ENCODE measurements at regions not wholly inside any gene's neighbourhood (a gene's known extent, or its start where the extent isn't known, plus 50 kb on each side); places are given as distances from the start of the nearest gene placed in this dataset.

DNA sequence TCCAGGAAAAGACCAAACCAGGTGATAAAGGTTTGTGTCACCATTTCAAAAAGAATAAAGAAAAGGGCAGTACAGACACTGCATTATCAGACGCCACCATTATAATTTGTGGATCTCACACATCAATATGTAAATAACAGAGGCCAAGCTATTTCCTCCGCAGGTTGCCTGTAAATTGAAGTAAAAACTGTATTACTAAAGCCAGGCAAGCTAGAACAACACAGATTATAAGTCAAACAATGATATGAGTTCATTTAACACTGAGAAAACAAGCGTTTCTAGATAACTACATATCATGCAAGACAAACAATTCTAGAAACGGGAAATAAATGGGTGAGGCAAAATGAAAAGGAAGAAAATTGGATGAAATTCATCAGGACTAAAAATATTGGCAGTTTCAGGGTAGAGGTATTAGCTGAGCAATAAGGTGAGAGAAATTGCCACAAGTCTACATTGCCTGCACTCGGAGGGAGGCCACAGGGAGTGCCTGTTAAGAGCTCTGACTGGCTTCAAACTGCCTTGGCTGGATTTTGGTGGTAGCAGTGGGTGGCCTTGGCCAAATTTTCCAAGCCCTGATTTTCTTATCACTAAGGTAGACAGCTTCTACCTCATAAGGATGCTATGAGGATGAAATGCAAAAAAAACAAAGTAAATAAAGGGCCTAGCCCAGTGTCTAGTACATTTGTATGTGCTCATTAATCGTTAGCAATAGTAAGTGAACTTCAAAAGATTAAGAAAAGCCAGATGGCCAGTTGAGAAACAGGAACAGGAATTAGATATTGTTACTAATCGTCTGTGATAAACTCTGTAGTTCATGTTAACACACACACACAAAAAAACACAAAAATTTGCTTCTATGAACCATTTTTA is 240.0 kb upstream of the NFE2L3 start:
- intact Hi-C loops (cut with DNase I): no loop called here
- no peak for ATAC-seq
- WGBS: 64% methylated on average over 7 of the region's 7 CpGs

DNA sequence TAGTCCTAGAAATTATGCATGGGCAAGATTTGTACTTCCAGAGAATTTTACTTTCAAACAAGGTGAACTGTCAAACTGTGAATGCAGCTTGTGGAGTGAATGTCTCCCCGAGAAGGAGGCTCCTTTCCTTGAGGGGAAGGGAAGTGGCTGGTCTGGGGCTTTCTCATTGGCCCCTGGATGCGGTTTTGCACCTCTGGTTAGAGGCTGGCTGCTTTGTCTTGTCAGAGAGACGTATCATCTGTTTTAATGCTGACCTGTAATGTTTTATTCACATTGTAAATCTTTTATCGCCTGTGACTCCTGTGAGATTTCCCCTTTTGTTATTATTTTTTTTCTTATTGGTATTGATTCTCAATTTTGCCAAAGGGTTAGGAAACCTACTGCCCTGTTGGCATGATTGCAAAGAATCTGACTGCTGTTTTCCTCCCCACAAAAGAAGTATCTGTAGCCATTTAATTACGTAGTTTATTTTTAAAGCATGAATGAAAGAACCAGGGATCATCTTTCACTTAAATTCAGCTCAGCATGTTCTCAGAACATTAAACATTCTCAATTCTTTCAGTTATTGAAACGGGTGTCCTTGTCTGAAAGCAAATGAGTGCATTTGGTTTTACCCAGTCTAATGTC is 238.3 kb upstream of the NFE2L3 start:
- 61% methylated on average over 6 of the region's 6 CpGs for WGBS
- H3K4me1 ChIP-seq (ENCODE audit: control insufficient read depth, insufficient read depth, low read length): no peaks in the 10 kb centered on the region
- no peak overlapping the region for H3K27ac ChIP-seq (ENCODE audit: low read length)
- intact Hi-C loops (cut with DNase I): no loop called here
- DNase-seq (no peak), ATAC-seq (no peak)
- H3K9me3 ChIP-seq (ENCODE audit: control insufficient read depth, low read length): no peaks in the 10 kb centered on the region
- H3K27me3 ChIP-seq (ENCODE audit: control insufficient read depth, insufficient read depth): no peaks in the 10 kb centered on the region
- H3K4me3 ChIP-seq (ENCODE audit: low read length): no peak overlapping the region

More for the DNA sequence above, 240.0 kb upstream of the NFE2L3 start:
- Histone ChIP-seq H3K4me3 (ENCODE audit: low read length) (no peak overlapping the region), H3K4me1 (ENCODE audit: control insufficient read depth, insufficient read depth, low read length) (no peaks in the 10 kb centered on the region), H3K9me3 (ENCODE audit: control insufficient read depth, low read length) (no peaks in the 10 kb centered on the region), H3K27me3 (ENCODE audit: control insufficient read depth, insufficient read depth) (no peaks in the 10 kb centered on the region), H3K27ac (ENCODE audit: low read length) (no peak overlapping the region)
- no peak for DNase-seq

DNA sequence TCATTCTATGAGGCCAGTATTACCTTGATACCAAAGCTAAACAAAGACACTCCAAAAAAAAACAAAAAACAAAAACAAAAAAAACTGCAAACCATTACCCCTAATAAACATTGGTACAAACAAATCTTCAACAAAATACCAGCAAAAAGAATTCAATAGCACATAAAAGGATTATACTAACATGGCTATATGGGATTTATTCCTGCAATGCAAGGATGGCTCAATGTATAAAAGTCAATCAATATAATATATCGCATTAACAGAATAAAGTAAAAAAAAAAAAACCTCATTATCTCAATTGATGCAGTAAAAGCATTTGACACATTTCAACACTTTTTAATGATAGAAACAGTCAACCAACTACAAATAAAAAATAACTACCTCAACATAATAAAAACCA is 233.3 kb upstream of the NFE2L3 start:
- H3K4me3 ChIP-seq (ENCODE audit: low read length): no peak overlapping the region
- intact Hi-C loops (cut with DNase I): no loop called here
- H3K27me3 ChIP-seq (ENCODE audit: control insufficient read depth, insufficient read depth): no peaks in the 10 kb centered on the region
- H3K27ac ChIP-seq (ENCODE audit: low read length): no peak overlapping the region
- ATAC-seq (no peak), DNase-seq (no peak)
- 97% methylated on average over 1 of the region's 1 CpG for WGBS
- no peaks in the 10 kb centered on the region for H3K4me1 ChIP-seq (ENCODE audit: control insufficient read depth, insufficient read depth, low read length)
- H3K9me3 ChIP-seq (ENCODE audit: control insufficient read depth, low read length): no peaks in the 10 kb centered on the region

DNA sequence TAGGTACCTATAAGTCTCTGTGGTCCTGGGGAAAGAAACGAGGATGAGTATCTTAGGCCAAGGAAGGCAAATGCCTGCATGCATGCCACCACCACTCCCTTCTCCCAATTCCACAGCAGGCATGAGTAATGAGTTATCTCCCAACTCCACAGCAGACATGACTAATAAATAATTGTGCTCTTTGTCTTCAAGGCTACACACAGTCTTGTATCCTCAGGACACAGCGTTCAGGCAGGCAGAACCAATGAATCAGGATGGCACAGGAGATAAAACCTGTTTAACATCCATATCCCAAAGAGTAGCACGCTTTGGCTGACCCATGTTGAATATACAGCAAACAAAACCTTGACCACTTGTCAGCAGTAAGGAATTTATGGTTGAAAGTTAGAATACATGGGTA is 229.7 kb upstream of the NFE2L3 start:
- Histone ChIP-seq H3K9me3 (ENCODE audit: control insufficient read depth, low read length) (no peaks in the 10 kb centered on the region), H3K27me3 (ENCODE audit: control insufficient read depth, insufficient read depth) (no peaks in the 10 kb centered on the region), H3K4me3 (ENCODE audit: low read length) (no peak overlapping the region), H3K4me1 (ENCODE audit: control insufficient read depth, insufficient read depth, low read length) (no peaks in the 10 kb centered on the region), H3K27ac (ENCODE audit: low read length) (no peak overlapping the region)
- intact Hi-C loops (cut with DNase I): no loop called here
- DNase-seq (no peak), ATAC-seq (no peak)
- 72% methylated on average over 3 of the region's 3 CpGs for WGBS

DNA sequence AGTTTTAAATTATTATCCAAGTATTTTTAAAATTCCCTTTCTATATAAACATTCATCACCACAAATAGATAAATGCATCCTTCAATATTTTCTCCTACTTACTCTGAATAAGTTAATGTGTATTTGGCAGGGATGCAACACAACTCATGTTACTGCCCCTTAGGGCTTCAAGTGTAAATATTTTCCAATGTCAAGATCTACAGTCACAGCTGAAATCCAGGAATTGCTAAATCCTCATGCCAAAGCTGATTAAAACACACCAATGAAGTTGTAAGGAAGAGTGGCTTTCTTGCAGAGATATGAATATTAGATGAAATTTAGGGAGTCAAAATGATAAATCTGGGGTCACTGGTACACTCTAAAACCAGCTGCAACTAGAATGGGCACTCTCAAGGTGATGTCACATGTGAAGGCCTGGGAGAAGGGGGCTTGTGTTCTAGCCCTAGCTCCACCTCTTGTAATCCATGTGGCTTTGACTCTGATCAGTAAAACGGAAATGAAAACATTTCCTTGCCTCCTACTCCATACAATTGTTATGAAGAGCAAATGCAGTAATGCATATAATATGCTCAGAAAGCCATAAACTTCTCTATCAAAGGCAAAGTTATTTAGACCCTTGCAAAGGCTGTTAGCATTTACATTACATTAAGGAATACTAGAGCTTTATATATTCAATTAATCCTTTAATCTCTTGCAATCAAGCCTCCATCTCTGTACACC is 228.1 kb upstream of the NFE2L3 start:
- no peak for DNase-seq
- Histone ChIP-seq H3K9me3 (ENCODE audit: control insufficient read depth, low read length) (no peaks in the 10 kb centered on the region), H3K27ac (ENCODE audit: low read length) (no peak overlapping the region), H3K4me3 (ENCODE audit: low read length) (no peak overlapping the region), H3K27me3 (ENCODE audit: control insufficient read depth, insufficient read depth) (no peaks in the 10 kb centered on the region), H3K4me1 (ENCODE audit: control insufficient read depth, insufficient read depth, low read length) (no peaks in the 10 kb centered on the region)
- intact Hi-C loops (cut with DNase I): no loop called here
- ATAC-seq: no peak
- 37% methylated on average over 1 of the region's 1 CpG for WGBS

DNA sequence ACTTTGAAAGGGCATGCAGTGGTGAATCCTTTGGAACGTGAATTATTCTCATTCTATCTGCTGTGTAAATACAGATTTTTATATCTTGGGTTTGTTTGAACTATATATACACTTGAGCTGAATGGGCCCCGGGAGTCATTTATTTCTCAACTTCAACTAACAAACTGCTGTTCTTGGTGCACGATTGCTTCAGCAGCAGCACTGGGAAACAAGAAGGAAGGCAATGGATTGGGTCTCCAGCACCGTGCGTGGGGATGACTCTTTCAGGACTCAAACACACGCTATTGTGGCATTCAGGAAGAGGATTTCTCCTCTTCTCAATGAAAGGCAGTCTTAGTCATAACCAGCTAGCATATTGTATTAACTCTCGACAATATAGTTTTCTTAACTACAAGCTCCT is 226.0 kb upstream of the NFE2L3 start:
- Histone ChIP-seq H3K4me1 (ENCODE audit: control insufficient read depth, insufficient read depth, low read length) (no peaks in the 10 kb centered on the region), H3K4me3 (ENCODE audit: low read length) (no peak overlapping the region), H3K9me3 (ENCODE audit: control insufficient read depth, low read length) (no peaks in the 10 kb centered on the region), H3K27me3 (ENCODE audit: control insufficient read depth, insufficient read depth) (no peaks in the 10 kb centered on the region), H3K27ac (ENCODE audit: low read length) (no peak overlapping the region)
- WGBS: 53% methylated on average over 7 of the region's 7 CpGs
- DNase-seq: no peak
- ATAC-seq: no peak
- intact Hi-C loops (cut with DNase I): no loop called here

DNA sequence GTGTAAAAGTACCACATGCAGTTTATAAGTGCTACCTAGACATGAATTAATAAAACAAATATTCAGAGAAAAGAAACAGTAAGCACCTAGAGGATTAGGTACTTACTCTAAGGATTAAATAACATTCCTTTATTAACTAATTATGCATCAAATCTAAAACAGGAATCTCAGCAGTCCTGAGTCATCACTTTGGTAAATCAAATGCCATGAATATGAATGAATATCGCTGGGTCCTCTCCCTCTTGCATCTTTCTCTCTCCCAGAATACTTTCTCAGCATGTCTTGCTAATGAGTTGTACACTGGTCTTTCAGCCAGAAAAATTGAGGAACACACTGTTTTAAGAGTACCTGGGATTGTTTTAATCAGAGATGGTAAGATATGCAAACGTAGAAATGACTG is 225.5 kb upstream of the NFE2L3 start:
- H3K4me3 ChIP-seq (ENCODE audit: low read length): no peak overlapping the region
- no peak for DNase-seq
- H3K27me3 ChIP-seq (ENCODE audit: control insufficient read depth, insufficient read depth): no peaks in the 10 kb centered on the region
- 80% methylated on average over 2 of the region's 2 CpGs for WGBS
- no peak for ATAC-seq
- no peaks in the 10 kb centered on the region for H3K9me3 ChIP-seq (ENCODE audit: control insufficient read depth, low read length)
- no peak overlapping the region for H3K27ac ChIP-seq (ENCODE audit: low read length)
- H3K4me1 ChIP-seq (ENCODE audit: control insufficient read depth, insufficient read depth, low read length): no peaks in the 10 kb centered on the region
- intact Hi-C loops (cut with DNase I): no loop called here

DNA sequence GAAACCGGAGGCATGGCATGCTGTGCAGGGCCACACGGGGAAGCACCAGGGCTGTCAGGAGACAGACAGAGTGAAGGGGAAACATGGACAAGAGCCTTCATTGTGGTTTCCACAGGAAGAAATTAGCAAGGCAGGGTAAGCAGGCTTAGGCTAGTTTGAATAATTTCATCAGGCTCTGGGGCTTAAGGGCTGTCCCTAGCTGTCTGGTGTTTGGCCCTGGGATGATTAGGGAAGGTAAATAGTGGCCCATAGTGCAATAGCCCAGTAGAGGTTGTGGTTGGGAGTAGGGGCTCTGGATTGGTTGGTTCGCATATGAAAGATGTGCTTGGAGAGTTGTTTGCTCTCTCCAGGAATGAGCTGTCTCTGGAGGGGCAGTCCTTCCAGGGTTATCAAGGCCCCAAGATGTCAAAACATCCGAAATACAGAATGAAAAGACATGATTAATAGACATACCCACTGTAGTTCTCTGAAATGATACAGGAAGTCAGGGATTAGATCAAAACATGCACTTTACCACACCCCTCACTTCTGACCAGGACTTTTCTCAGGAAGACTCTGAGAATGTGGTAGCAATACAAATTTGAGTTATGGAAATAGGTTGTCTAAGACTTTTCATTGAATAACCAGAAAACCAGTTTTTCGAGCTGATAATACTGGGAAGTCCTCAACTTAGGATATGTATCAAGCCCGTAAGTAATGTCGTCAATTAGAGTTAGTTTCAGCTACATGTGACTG is 224.9 kb upstream of the NFE2L3 start:
- DNase-seq (no peak), ATAC-seq (no peak)
- 72% methylated on average over 7 of the region's 7 CpGs for WGBS
- Histone ChIP-seq H3K4me1 (ENCODE audit: control insufficient read depth, insufficient read depth, low read length) (no peaks in the 10 kb centered on the region), H3K27ac (ENCODE audit: low read length) (no peak overlapping the region), H3K9me3 (ENCODE audit: control insufficient read depth, low read length) (no peaks in the 10 kb centered on the region), H3K4me3 (ENCODE audit: low read length) (no peak overlapping the region), H3K27me3 (ENCODE audit: control insufficient read depth, insufficient read depth) (no peaks in the 10 kb centered on the region)
- intact Hi-C loops (cut with DNase I): no loop called here

DNA sequence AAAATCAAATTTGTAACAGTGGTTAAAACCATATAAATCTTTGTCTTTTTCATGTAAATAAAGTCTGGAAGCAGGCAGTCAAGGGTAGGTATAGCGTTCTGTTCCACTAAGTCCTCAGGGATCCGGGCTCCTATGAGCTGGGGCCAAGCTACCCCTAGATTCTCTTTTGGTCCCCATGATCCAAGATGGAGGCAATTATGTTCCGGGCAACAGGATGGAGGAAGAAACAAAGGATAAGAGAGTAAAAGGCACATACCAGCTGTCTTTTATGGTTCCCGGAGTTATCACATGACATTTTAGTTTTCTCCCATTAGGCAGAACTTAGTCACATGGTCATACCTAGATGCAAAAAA is 224.4 kb upstream of the NFE2L3 start:
- no peaks in the 10 kb centered on the region for H3K4me1 ChIP-seq (ENCODE audit: control insufficient read depth, insufficient read depth, low read length)
- no peak overlapping the region for H3K27ac ChIP-seq (ENCODE audit: low read length)
- DNase-seq (no peak), ATAC-seq (no peak)
- intact Hi-C loops (cut with DNase I): no loop called here
- no peaks in the 10 kb centered on the region for H3K9me3 ChIP-seq (ENCODE audit: control insufficient read depth, low read length)
- WGBS: 86% methylated on average over 4 of the region's 4 CpGs
- no peaks in the 10 kb centered on the region for H3K27me3 ChIP-seq (ENCODE audit: control insufficient read depth, insufficient read depth)
- H3K4me3 ChIP-seq (ENCODE audit: low read length): no peak overlapping the region

DNA sequence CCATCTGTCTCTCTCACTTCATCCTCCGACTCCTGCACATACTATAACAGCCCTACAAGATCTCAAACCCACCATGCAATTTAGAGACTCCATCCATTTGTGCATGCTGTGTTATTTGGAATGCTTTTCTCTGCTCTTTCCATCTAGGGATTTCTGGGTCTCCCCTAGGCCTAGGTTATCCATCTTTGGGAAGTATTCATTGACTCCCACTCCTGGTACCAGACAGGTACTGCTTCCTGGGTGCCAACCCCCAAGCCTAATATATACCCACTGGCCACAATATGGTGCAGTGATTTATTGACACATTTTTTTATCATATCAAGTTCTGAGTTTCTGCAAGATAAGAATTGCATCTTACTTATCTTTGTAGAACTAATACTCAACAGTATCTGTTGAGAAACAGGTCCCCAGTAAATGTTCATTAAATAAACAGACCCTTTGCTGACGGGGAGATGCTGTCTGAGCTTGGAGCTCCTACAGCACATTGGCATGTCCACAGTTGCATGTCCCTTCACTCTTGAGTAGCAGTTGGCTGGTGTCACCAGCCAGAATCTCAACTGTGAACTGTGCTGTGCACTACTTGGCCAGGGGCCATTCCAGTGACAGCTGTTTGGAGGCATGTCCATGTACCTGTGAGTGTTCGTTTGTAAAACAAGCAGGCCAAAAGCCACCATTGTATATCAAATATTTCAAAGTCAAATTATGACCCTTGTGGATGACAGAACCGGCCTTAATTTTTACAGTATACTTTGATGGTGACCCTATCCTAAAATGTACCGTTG is 223.3 kb upstream of the NFE2L3 start:
- WGBS: 81% methylated on average over 5 of the region's 5 CpGs
- no peaks in the 10 kb centered on the region for H3K27me3 ChIP-seq (ENCODE audit: control insufficient read depth, insufficient read depth)
- intact Hi-C loops (cut with DNase I): no loop called here
- no peak for ATAC-seq
- no peaks in the 10 kb centered on the region for H3K9me3 ChIP-seq (ENCODE audit: control insufficient read depth, low read length)
- H3K27ac ChIP-seq (ENCODE audit: low read length): no peak overlapping the region
- H3K4me1 ChIP-seq (ENCODE audit: control insufficient read depth, insufficient read depth, low read length): no peaks in the 10 kb centered on the region
- H3K4me3 ChIP-seq (ENCODE audit: low read length): no peak overlapping the region
- DNase-seq: no peak

Measured in right cardiac atrium (tissue), 5 donors.